GM12878 (cell line): ENCODE measurements at regions not wholly inside any gene's neighbourhood (a gene's known extent, or its start where the extent isn't known, plus 50 kb on each side); places are given as distances from the start of the nearest gene placed in this dataset.

Experiments
- ATAC-seq: fragments of 200-7000 bp; cut with Tn5 transposase; 3 replicates; pipeline ENCODE4 v1.9.1; 2020; ENCODE audit warnings: mild to moderate bottlenecking, moderate library complexity
- BruUV-seq: library from RNA; stranded (reverse); fragments of 400-500 nt; replicated peaks from 2 replicates; lab custom pipeline; 2021; lab: Mats Ljungman, UMichigan
- CTCF ChIA-PET: fragments of 300-600 bp; sonication (Branson Sonifier 250); formaldehyde crosslinking; extraction: SDS; loops from one replicate; lab custom pipeline; 2021; ENCODE audit warnings: inconsistent platforms; lab: Yijun Ruan, JAX
- POLR2A ChIA-PET: fragments of 350-600 bp; formaldehyde crosslinking; extraction: SDS; loops from one replicate; lab custom pipeline; 2021; ENCODE audit warnings: inconsistent platforms; lab: Charles Lee
- RAD21 ChIA-PET: fragments of 300-600 bp; sonication (Branson Sonifier 250); formaldehyde crosslinking; loops from one replicate; lab custom pipeline; 2023; ENCODE audit warnings: antibody characterized with exemption; ENCODE audit not compliant: unreplicated experiment; lab: Charles Lee
- SMC1A ChIA-PET: fragments of 300-600 bp; sonication (Branson Sonifier 250); formaldehyde crosslinking; loops from one replicate; lab custom pipeline; 2023; ENCODE audit not compliant: unreplicated experiment, uncharacterized antibody; lab: Charles Lee
- DNase-seq: peaks from one replicate; pipeline ENCODE4 v3.0.0-alpha.2; 2011; ENCODE audit warnings: low read depth, low spot score
- FAIRE-seq: peaks from 3 replicates; lab custom pipeline; 2011; peaks lifted over from hg19 to GRCh38; lab: Jason Lieb, UNC
- H2AFZ ChIP-seq: 2 replicates; pipeline ENCODE4 v1.6.0; 2011; ENCODE audit warnings: low read depth, low read length, control low read depth; ENCODE audit not compliant: control insufficient read depth
- H3K27ac ChIP-seq: 2 replicates; pipeline ENCODE4 v1.5.1; 2011; ENCODE audit warnings: control low read depth; ENCODE audit not compliant: control insufficient read depth, insufficient read depth
- H3K27me3 ChIP-seq, 2 experiments: replicated peaks in 1 of 2; 2 replicates each; pipeline versions ENCODE4 v1.6.0 to v1.6.1; 2011; ENCODE audit warnings: low read length in 1 of 2; ENCODE audit not compliant: control insufficient read depth in 2 of 2, insufficient read depth in 2 of 2
- H3K36me3 ChIP-seq, 2 experiments: 2 replicates each; pipeline ENCODE4 v1.5.1; 2011; ENCODE audit warnings: low read length in 1 of 2; ENCODE audit not compliant: control insufficient read depth in 2 of 2, insufficient read depth in 2 of 2
- H3K4me1 ChIP-seq: 2 replicates; pipeline ENCODE4 v1.6.1; 2011; ENCODE audit warnings: mild to moderate bottlenecking, low read length, moderate library complexity, mixed read lengths; ENCODE audit not compliant: control insufficient read depth, insufficient read depth
- H3K4me2 ChIP-seq: 2 replicates; pipeline ENCODE4 v1.6.0; 2011; ENCODE audit warnings: control low read depth; ENCODE audit not compliant: control insufficient read depth, insufficient read depth
- H3K4me3 ChIP-seq: fragments of 200-600 bp; sonication (generic); 2 replicates; pipeline ENCODE4 v1.5.1; 2016
- H3K79me2 ChIP-seq: 2 replicates; pipeline ENCODE4 v1.6.0; 2011; ENCODE audit warnings: low read length; ENCODE audit not compliant: control insufficient read depth, insufficient read depth
- H3K9ac ChIP-seq: 2 replicates; pipeline ENCODE4 v1.8.0; 2011; ENCODE audit warnings: low read length, control low read depth, mixed read lengths; ENCODE audit not compliant: control insufficient read depth, insufficient read depth
- H3K9me3 ChIP-seq: replicated peaks from 3 replicates; pipeline ENCODE4 v1.5.1; 2011; ENCODE audit warnings: mild to moderate bottlenecking, low read length; ENCODE audit not compliant: control insufficient read depth, insufficient read depth
- H4K20me1 ChIP-seq: 2 replicates; pipeline ENCODE4 v1.6.0; 2011; ENCODE audit not compliant: control insufficient read depth, insufficient read depth
- CBX5 ChIP-seq: sonication (generic); IDR thresholded peaks from 2 replicates; pipeline ENCODE4 v1.6.1; 2016; ENCODE audit warnings: low read depth, moderate library complexity, mild to moderate bottlenecking, inconsistent platforms
- E2F4 ChIP-seq: IDR thresholded peaks from 2 replicates; pipeline ENCODE4 v1.6.1; 2012; ENCODE audit warnings: low read depth, low read length, improper control_type of control experiment
- ETV6 ChIP-seq, 2 experiments: fragments of 450-650 bp in 1 of 2; IDR thresholded peaks in 1 of 2; conservative IDR thresholded peaks in 1 of 2; 2 replicates each; pipeline ENCODE4 v1.6.1; 2014; ENCODE audit warnings: antibody characterized with exemption in 1 of 2, borderline replicate concordance in 1 of 2, low read depth in 1 of 2, mild to moderate bottlenecking in 1 of 2, moderate library complexity in 1 of 2
- MYB ChIP-seq: fragments of 150-350 bp; IDR thresholded peaks from 2 replicates; pipeline ENCODE4 v1.6.1; 2014; ENCODE audit warnings: mild to moderate bottlenecking, low read depth, low read length, borderline replicate concordance
- RBBP5 ChIP-seq: fragments of 200-600 bp; sonication (generic); conservative IDR thresholded peaks from 2 replicates; pipeline ENCODE4 v1.6.1; 2016
- RELB ChIP-seq: fragments of 450-650 bp; IDR thresholded peaks from 2 replicates; pipeline ENCODE4 v1.6.1; 2017; ENCODE audit warnings: low read depth, mild to moderate bottlenecking, moderate library complexity
- TCF12 ChIP-seq: IDR thresholded peaks from 2 replicates; pipeline ENCODE4 v1.6.1; 2011; ENCODE audit warnings: low read depth, mild to moderate bottlenecking, low read length
- ZSCAN29 ChIP-seq: fragments of 450-650 bp; IDR thresholded peaks from 2 replicates; pipeline ENCODE4 v1.6.1; 2017; ENCODE audit warnings: mild to moderate bottlenecking, moderate library complexity
- WGBS: methylation state at CpG from one replicate; pipeline ENCODE4 v1.1.6; 2016; ENCODE audit warnings: low lambda C conversion rate; ENCODE audit not compliant: insufficient replicate concordance, insufficient coverage; ENCODE audit errors: missing lambda C conversion rate; 5-methylcytosine and 5-hydroxymethylcytosine counted together
- in situ Hi-C: fragments of 300-500 bp; cut with MboI; formaldehyde crosslinking; loops from 9 replicates; pipeline ENCODE4 v1.14.3; 2018; ENCODE audit warnings: mixed read lengths
- intact Hi-C: fragments of 100-400 bp; cut with micrococcal nuclease; formaldehyde crosslinking; loops from one replicate; pipeline ENCODE4 v1.14.2; 2022; ENCODE audit not compliant: unreplicated experiment

GRCh38 chr10:128956149-128956548 is 510.9 kb upstream of the MGMT start:
- H3K27me3 ChIP-seq: no peaks in the 10 kb centered on the region; a peak in 1 of 4 replicates
- H2AFZ ChIP-seq: no peak overlapping the region
- no peak for DNase-seq
- H3K4me3 ChIP-seq: no peak overlapping the region
- no peaks in the 10 kb centered on the region for H3K9me3 ChIP-seq
- FAIRE-seq: no peak
- H3K4me1 ChIP-seq: no peaks in the 10 kb centered on the region
- ChIA-PET RAD21 (no interaction called here), CTCF (no interaction called here), POLR2A (no interaction called here), SMC1A (no interaction called here)
- H3K36me3 ChIP-seq: no peaks in the 10 kb centered on the region
- no peak for ATAC-seq
- intact Hi-C loops (no loop called here), in situ Hi-C loops (no loop called here)
- H3K79me2 ChIP-seq: no peaks in the 10 kb centered on the region
- no peaks in the 10 kb centered on the region for H4K20me1 ChIP-seq
- no peak overlapping the region for H3K4me2 ChIP-seq
- no peak overlapping the region for H3K9ac ChIP-seq
- no peak for TF ChIP-seq RBBP5
- TF ChIP-seq TCF12: no peak
- TF ChIP-seq RELB: no peak
- no TSS peak for BruUV-seq
- H3K27ac ChIP-seq: no peak overlapping the region
- WGBS: 56% methylated on average over 1 of the region's 1 CpG

GRCh38 chr10:128957221-128957620 is 509.8 kb upstream of the MGMT start:
- no peak for ATAC-seq
- DNase-seq: no peak
- ChIA-PET RAD21 (no interaction called here), SMC1A (no interaction called here), CTCF (no interaction called here), POLR2A (no interaction called here)
- Histone ChIP-seq H3K27ac (no peak overlapping the region), H3K4me1 (no peaks in the 10 kb centered on the region), H3K79me2 (no peaks in the 10 kb centered on the region), H3K27me3 (no peaks in the 10 kb centered on the region; a peak in 1 of 4 replicates), H3K36me3 (no peaks in the 10 kb centered on the region), H4K20me1 (no peaks in the 10 kb centered on the region), H3K4me2 (no peak overlapping the region), H3K9ac (no peak overlapping the region), H3K9me3 (no peaks in the 10 kb centered on the region), H3K4me3 (no peak overlapping the region), H2AFZ (no peak overlapping the region)
- in situ Hi-C loops (no loop called here), intact Hi-C loops (no loop called here)
- 27% methylated on average over 4 of the region's 4 CpGs for WGBS
- BruUV-seq: no TSS peak
- no peak for FAIRE-seq
- TF ChIP-seq ETV6 (conservative IDR thresholded peaks at IDR 0.05 in 1 of 2, IDR thresholded peaks at IDR 0.05 in 1 of 2; ENCODE audit: borderline replicate concordance in 1 of 2, low read depth in 1 of 2) (no peak), E2F4 (no peak), CBX5 (no peak), ZSCAN29 (no peak), MYB (no peak)
